Dermis blood vessel endothelial cell (primary cell): ENCODE measurements at regions not wholly inside any gene's neighbourhood (a gene's known extent, or its start where the extent isn't known, plus 50 kb on each side); places are given as distances from the start of the nearest gene placed in this dataset.

ENCODE experiments used
- DNase-seq: peaks from one replicate; pipeline ENCODE4 v3.0.0; 2010

GRCh38 chr13:69418319-69418718 lies 689.3 kb upstream of the ATXN8OS start:
- no peak for DNase-seq

GRCh38 chr13:69410761-69411160 lies 696.9 kb upstream of the ATXN8OS start:
- no peak for DNase-seq

GRCh38 chr13:69391756-69392155 lies 715.9 kb upstream of the ATXN8OS start:
- DNase-seq = no peak

- no peak for DNase-seq
Observed at GRCh38 chr13:69389899-69390298, 717.7 kb upstream of the ATXN8OS start.

- no peak for DNase-seq
Observed at GRCh38 chr13:69373747-69374425, 733.7 kb upstream of the ATXN8OS start.

GRCh38 chr13:69363360-69363759 lies 744.3 kb upstream of the ATXN8OS start:
- no peak for DNase-seq

GRCh38 chr13:69331245-69331644 lies 776.4 kb upstream of the ATXN8OS start:
- no peak for DNase-seq

GRCh38 chr13:69324090-69324886 lies 783.3 kb upstream of the ATXN8OS start:
- no peak for DNase-seq

- no peak for DNase-seq
Observed at GRCh38 chr13:69319656-69320055, 788.0 kb upstream of the ATXN8OS start.

- no peak for DNase-seq
Observed at GRCh38 chr13:69315039-69315438, 792.6 kb upstream of the ATXN8OS start.

- DNase-seq = no peak
Observed at GRCh38 chr13:69306766-69307165, 800.9 kb upstream of the ATXN8OS start.

- no peak for DNase-seq
Observed at GRCh38 chr13:69300131-69300530, 807.5 kb upstream of the ATXN8OS start.

GRCh38 chr13:69296130-69296529 lies 811.5 kb upstream of the ATXN8OS start:
- no peak for DNase-seq

- no peak for DNase-seq
Observed at GRCh38 chr13:69292789-69293425, 814.7 kb upstream of the ATXN8OS start.

GRCh38 chr13:69291292-69291906 lies 816.2 kb upstream of the ATXN8OS start:
- DNase-seq = no peak

- DNase-seq = no peak
Observed at GRCh38 chr13:69288026-69288425, 819.6 kb upstream of the ATXN8OS start.

- no peak for DNase-seq
Observed at GRCh38 chr13:69287050-69287698, 820.5 kb upstream of the ATXN8OS start.

- no peak for DNase-seq
Observed at GRCh38 chr13:69283837-69284236, 823.8 kb upstream of the ATXN8OS start.

- no peak for DNase-seq
Observed at GRCh38 chr13:69283301-69283700, 824.3 kb upstream of the ATXN8OS start.

GRCh38 chr13:69280399-69280798 lies 827.2 kb upstream of the ATXN8OS start:
- no peak for DNase-seq

- no peak for DNase-seq
Observed at GRCh38 chr13:69279213-69279612, 828.4 kb upstream of the ATXN8OS start.

GRCh38 chr13:69274231-69274630 lies 833.4 kb upstream of the ATXN8OS start:
- no peak for DNase-seq
